NB4 (cell line): ENCODE measurements at regions not wholly inside any gene's neighbourhood (a gene's known extent, or its start where the extent isn't known, plus 50 kb on each side); places are given as distances from the start of the nearest gene placed in this dataset.

Experiments used
- CTCF ChIP-seq: IDR thresholded peaks from one replicate; pipeline ENCODE4 v1.5.1; 2012; ENCODE audit warnings: low read depth, low read length
- MYC ChIP-seq: IDR thresholded peaks from 2 replicates; pipeline ENCODE4 v1.6.1; 2011; ENCODE audit warnings: low read depth, low read length
- POLR2A ChIP-seq: IDR thresholded peaks from 2 replicates; pipeline ENCODE4 v1.6.1; 2011; ENCODE audit warnings: mild to moderate bottlenecking; ENCODE audit not compliant: insufficient read length; ENCODE audit errors: extremely low read depth

DNA sequence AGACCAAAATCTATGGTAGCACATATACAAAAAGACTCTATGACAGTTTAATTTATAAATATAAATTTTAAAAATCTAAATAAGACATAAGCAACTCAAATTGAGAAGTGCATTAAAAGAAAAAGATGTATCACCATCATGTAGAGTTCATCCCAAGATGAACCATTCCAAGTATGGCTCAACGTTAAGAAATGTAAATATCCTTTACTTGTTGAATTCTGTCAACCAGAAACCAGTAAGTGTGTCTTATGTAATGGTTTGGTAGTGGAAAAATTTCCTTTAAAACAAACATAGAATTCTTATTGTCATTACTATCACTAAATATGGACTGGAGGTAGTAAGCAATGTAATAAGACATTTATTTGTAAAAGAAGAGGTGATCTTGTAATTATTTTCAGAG is 87.3 kb downstream of the YIPF5 start:
- TF ChIP-seq CTCF (no peak), POLR2A (no peak), MYC (no peak)
